Adrenal gland (tissue), 9 donors: ENCODE measurements at regions not wholly inside any gene's neighbourhood (a gene's known extent, or its start where the extent isn't known, plus 50 kb on each side); places are given as distances from the start of the nearest gene placed in this dataset.

Source experiments
- DNase-seq, 7 donors: peaks; one replicate each; pipeline ENCODE4 v3.0.0-alpha.2; 2019 to 2020
- H3K27ac ChIP-seq, 5 donors: fragments of 200-600 bp; sonication (generic) in 4 of 5; 1 replicate in 3 of 5; 2 replicates in 2 of 5; pipeline versions ENCODE4 v1.5.1 to v1.8.0; 2016 to 2020; ENCODE audit warnings: mild to moderate bottlenecking in 1 of 5
- H3K27me3 ChIP-seq: fragments of 200-600 bp; 2 replicates; pipeline ENCODE4 v1.8.0; 2021
- H3K36me3 ChIP-seq, 2 donors: fragments of 200-600 bp; replicated peaks in 1 of 2; 1 replicate in 1 of 2; 2 replicates in 1 of 2; pipeline versions ENCODE4 v1.5.1 to v1.8.0; 2018 to 2022
- H3K4me1 ChIP-seq, 2 donors: fragments of 200-600 bp; replicated peaks in 1 of 2; 1 replicate in 1 of 2; 2 replicates in 1 of 2; pipeline versions ENCODE4 v1.5.1 to v1.8.0; 2018 to 2021
- H3K4me3 ChIP-seq, 4 donors: fragments of 200-600 bp; sonication (generic) in 3 of 4; one replicate each; pipeline ENCODE4 v1.5.1; 2016 to 2018
- H3K9me3 ChIP-seq, 3 donors: fragments of 200-600 bp; sonication (generic) in 1 of 3; replicated peaks in 1 of 3; 1 replicate in 2 of 3; 2 replicates in 1 of 3; pipeline versions ENCODE4 v1.5.1 to v1.8.0; 2016 to 2021
- POLR2A ChIP-seq, 2 donors: fragments of 450-650 bp; IDR thresholded peaks; one replicate each; pipeline ENCODE4 v1.6.1; 2017; ENCODE audit warnings: antibody characterized with exemption in 2 of 2, mild to moderate bottlenecking in 2 of 2, moderate library complexity in 1 of 2
- WGBS, 4 donors: extraction: QIAGEN DNeasy Blood & Tissue Kit in 2 of 4; methylation state at CpG; one replicate each; pipeline versions ENCODE4 v1.1.5 to v1.1.7; 2013 to 2017; 5-methylcytosine and 5-hydroxymethylcytosine counted together
- intact Hi-C, 2 donors: fragments of 100-400 bp; cut with DNase I; formaldehyde crosslinking; loops; one replicate each; pipeline versions ENCODE4 v1.14.1 to v1.15.0; 2022 to 2023
- TF ChIP-seq, protein P1 (sequence below), 6 experiments: fragments of 450-650 bp in 4 of 6; fragments of 200-600 bp in 2 of 6; sonication (generic) in 1 of 6; IDR thresholded peaks; 1 replicate in 5 of 6; 2 replicates in 1 of 6; pipeline versions ENCODE4 v1.5.1 to v1.8.0; 2016 to 2021; ENCODE audit warnings: antibody characterized with exemption in 6 of 6, mild to moderate bottlenecking in 2 of 6, moderate library complexity in 1 of 6
- donor health status: healthy with polysubstance abuse.
- donor health status: Bipolar disorder and iron deficiency.
- donor health status: DM: yes; HTN: yes; CAD: no.
- donor health status: DM: no; HTN: no; CAD: no.
- donor health status: DM: no; HTN: no; CAD: no.

DNA sequence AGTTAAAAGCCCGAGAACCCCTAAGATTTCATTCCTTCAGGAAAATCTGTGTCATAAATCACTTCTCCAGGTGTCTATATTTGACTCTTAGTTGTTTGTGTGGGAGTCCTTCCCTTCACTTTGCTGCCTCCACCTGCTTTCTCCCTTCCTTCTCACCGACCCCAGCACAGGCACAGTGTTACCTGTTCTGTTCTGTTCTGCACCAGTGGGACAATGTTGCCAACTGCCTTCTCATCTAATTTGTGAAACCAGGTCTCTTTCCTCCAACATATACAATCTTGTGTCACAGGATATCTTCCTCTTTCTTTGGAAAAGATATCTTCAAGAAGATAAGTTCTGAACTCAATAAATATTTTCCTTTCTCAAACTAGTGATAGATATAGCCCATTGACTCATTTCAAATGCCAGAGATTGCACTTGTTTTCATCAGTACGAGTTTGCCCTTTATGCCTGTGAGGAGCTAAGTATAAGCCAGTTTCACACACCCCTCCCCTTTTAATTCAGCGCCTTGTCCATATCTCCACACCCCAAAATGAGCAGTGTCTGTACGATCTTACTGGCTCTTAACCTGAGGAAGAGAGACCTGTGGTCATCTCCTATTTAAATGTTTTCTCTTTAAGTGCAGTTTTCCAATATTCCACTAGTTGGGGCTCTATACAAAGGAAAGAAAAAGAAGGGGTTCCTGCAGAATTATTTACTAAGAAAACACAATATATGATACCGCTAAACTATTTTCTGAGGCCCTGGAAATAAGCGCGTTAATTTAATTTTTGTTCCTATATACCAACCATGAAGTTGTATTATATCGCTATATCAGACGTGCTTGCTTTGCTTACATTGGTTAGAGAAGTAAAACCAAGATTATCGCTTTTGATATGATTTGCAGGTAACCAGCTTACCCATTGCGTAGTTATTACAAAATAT lies 81.6 kb upstream of the PREP start:
- 35 to 43% (median 37%) methylated on average over 12 of the region's 12 CpGs for WGBS, 4 donors
- no peak for DNase-seq
- H3K4me3 ChIP-seq = no peak overlapping the region
- no peaks in the 10 kb centered on the region for H3K9me3 ChIP-seq
- no peaks in the 10 kb centered on the region for H3K27me3 ChIP-seq
- TF ChIP-seq POLR2A (IDR thresholded peaks at IDR 0.05) = no peak
- TF ChIP-seq, protein P1, sequence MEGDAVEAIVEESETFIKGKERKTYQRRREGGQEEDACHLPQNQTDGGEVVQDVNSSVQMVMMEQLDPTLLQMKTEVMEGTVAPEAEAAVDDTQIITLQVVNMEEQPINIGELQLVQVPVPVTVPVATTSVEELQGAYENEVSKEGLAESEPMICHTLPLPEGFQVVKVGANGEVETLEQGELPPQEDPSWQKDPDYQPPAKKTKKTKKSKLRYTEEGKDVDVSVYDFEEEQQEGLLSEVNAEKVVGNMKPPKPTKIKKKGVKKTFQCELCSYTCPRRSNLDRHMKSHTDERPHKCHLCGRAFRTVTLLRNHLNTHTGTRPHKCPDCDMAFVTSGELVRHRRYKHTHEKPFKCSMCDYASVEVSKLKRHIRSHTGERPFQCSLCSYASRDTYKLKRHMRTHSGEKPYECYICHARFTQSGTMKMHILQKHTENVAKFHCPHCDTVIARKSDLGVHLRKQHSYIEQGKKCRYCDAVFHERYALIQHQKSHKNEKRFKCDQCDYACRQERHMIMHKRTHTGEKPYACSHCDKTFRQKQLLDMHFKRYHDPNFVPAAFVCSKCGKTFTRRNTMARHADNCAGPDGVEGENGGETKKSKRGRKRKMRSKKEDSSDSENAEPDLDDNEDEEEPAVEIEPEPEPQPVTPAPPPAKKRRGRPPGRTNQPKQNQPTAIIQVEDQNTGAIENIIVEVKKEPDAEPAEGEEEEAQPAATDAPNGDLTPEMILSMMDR (IDR thresholded peaks at IDR 0.05) = peak; percentile 76 to 95 (median 92)
- intact Hi-C loops = loop anchor here in 1 of 2 donors (5.0 to 10.0 kb wide), 2 partner anchors 248 to 820 kb away; no protein-coding TSS in a partner anchor
- no peak overlapping the region for H3K27ac ChIP-seq
- H3K4me1 ChIP-seq = peaks cover 15 to 30% of the 10 kb centered on the region in 2 donors
- H3K36me3 ChIP-seq = no peaks in the 10 kb centered on the region

DNA sequence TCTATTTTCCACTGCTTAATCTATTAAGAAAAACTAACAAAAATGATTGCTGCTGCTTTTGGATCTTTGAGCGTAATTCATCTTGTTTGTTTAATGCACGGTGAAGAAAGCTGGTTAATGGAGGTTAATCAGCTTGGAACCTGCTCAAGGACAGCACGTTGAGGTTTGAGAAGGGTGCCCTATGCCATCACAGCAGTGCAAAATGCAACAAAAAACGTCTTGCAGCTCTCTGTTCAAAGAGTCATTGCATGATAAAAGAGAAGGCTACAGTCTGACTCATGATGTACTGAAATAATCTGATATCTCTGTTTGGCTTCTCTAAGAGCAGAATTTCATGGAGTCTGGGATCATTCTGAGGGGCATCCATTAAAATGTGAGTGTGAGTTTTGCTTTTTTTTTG lies 80.6 kb upstream of the PREP start:
- Histone ChIP-seq H3K36me3 (no peaks in the 10 kb centered on the region), H3K4me1 (peaks cover 5 to 20% of the 10 kb centered on the region in 2 donors), H3K9me3 (no peaks in the 10 kb centered on the region), H3K4me3 (no peak overlapping the region), H3K27me3 (no peaks in the 10 kb centered on the region), H3K27ac (peak overlapping the region in 1 of 5 donors; percentile 22)
- 21 to 33% (median 23%) methylated on average over 4 of the region's 4 CpGs for WGBS, 4 donors
- intact Hi-C loops = loop anchor here in 1 of 2 donors (10.0 kb wide), 1 partner anchor 821 kb away; no protein-coding TSS in a partner anchor
- peak in 5 of 7 donors; percentile 23 to 58 (median 50) for DNase-seq
- TF ChIP-seq POLR2A (IDR thresholded peaks at IDR 0.05) = no peak
- TF ChIP-seq, protein P1 (IDR thresholded peaks at IDR 0.05) = no peak

DNA sequence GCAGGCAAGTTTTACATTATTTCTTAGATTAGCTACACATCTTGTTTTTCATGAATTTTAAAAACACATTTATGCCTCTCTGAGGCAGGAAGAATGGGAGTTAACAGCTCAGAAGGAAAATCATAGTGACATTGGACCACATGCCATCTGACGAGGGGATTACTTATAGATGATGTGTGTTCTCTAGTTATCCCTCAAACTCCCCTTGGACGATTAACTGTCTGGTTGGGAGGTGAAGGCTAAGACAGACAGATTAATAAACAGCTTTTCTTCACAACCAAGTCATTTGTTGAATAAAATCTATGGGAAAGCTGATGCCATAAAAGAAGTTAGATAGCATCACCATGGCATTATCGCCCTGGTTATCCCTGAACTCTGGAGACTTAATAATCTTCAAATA lies 80.0 kb upstream of the PREP start:
- Histone ChIP-seq H3K27me3 (no peaks in the 10 kb centered on the region), H3K4me1 (peaks cover 0 to 14% of the 10 kb centered on the region in 2 donors), H3K27ac (no peak overlapping the region), H3K4me3 (no peak overlapping the region), H3K9me3 (no peaks in the 10 kb centered on the region), H3K36me3 (no peaks in the 10 kb centered on the region)
- 67 to 76% (median 70%) methylated on average over 3 of the region's 3 CpGs for WGBS, 4 donors
- TF ChIP-seq, protein P1 (IDR thresholded peaks at IDR 0.05) = no peak
- no peak for TF ChIP-seq POLR2A (IDR thresholded peaks at IDR 0.05)
- intact Hi-C loops = loop anchor here in 1 of 2 donors (10.0 kb wide), 1 partner anchor 822 kb away; no protein-coding TSS in a partner anchor
- DNase-seq = no peak

DNA sequence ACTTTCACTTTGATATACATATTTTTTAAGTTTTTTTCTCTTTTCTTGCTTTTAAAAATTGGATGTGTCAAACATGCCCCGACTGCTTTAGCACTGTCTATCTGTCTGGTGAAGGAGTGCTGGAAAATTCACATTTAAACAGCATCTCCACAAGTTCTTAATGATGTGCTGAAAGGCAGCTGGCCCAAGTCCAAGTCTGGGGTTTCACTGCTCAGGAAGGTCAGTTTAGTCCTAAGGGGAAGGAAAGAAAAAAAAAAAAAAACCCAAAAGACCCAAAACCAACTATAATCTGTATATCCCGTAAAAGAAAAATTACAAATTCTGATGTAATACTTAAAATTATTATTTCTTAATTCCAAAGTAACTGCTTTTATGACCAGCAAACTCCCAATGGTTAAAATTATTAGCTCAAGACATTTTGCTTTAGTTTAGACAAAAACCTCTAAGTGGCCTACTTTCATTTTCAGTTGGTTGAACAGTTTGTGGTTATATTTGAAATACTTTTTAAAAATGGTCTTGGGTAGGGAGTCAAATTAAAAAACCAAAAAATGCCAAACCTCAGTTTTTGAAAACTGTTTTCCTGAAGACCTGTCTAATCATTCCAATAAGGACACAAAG lies 79.5 kb upstream of the PREP start:
- intact Hi-C loops = loop anchor here in 1 of 2 donors (10.0 kb wide), 1 partner anchor 822 kb away; no protein-coding TSS in a partner anchor
- peak in 6 of 7 donors; percentile 17 to 63 (median 46) for DNase-seq
- Histone ChIP-seq H3K27ac (no peak overlapping the region), H3K27me3 (no peaks in the 10 kb centered on the region), H3K9me3 (no peaks in the 10 kb centered on the region), H3K36me3 (no peaks in the 10 kb centered on the region), H3K4me3 (no peak overlapping the region), H3K4me1 (peaks cover 0 to 13% of the 10 kb centered on the region in 2 donors)
- WGBS, 4 donors = 38 to 47% (median 39%) methylated on average over 2 of the region's 2 CpGs
- TF ChIP-seq, protein P1 (IDR thresholded peaks at IDR 0.05) = no peak
- TF ChIP-seq POLR2A (IDR thresholded peaks at IDR 0.05) = no peak
